Spleen (tissue), 7 donors: ENCODE measurements at regions not wholly inside any gene's neighbourhood (a gene's known extent, or its start where the extent isn't known, plus 50 kb on each side); places are given as distances from the start of the nearest gene placed in this dataset.

Experiments
- CTCF ChIP-seq, 11 experiments: fragments of 200-600 bp in 7 of 11; fragments of 450-650 bp in 4 of 11; sonication (generic) in 4 of 11; IDR thresholded peaks in 8 of 11; conservative IDR thresholded peaks in 3 of 11; 1 replicate in 7 of 11; 2 replicates in 4 of 11; pipeline versions ENCODE4 v1.4.0 to v1.8.0; 2016 to 2021; ENCODE audit warnings: antibody characterized with exemption in 11 of 11, inconsistent platforms in 4 of 11, mild to moderate bottlenecking in 1 of 11
- POLR2A ChIP-seq, 3 donors: fragments of 450-650 bp; IDR thresholded peaks; one replicate each; pipeline ENCODE4 v1.5.1; 2017; ENCODE audit warnings: antibody characterized with exemption in 3 of 3, mild to moderate bottlenecking in 1 of 3
- POLR2AphosphoS5 ChIP-seq, 3 donors: sonication (generic); formaldehyde crosslinking; IDR thresholded peaks; one replicate each; pipeline ENCODE4 v1.5.1; 2017; ENCODE audit warnings: antibody characterized with exemption in 3 of 3
- donor health status: DM: no; HTN: no; CAD: no; lungs with moderate emphysema.
- donor health status: DM: no; HTN: no; CAD: no.
- donor health status: DM: no; HTN: no; CAD: no.

DNA sequence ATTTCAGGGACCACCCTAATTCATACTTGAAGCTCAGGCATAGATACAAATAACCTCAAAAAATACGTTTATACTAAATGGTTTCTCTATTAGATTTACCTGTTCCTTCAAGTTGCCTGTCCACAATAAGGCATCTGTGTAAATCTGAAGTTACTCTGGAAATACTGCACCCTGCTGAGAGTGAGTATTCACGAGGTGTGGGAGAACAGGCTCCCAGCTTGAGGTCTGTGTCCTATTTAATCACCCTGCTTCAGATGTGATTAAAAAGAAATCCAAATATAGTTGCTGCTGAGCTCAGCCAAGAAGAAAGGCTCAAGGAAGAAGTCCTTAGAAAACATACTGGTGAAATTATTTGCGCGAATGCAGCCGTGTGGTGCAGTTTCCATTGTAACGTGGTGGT, 136.8 kb downstream of the KLF6 start:
- TF ChIP-seq CTCF (IDR thresholded peaks at IDR 0.05 in 8 of 11, conservative IDR thresholded peaks at IDR 0.05 in 3 of 11) = no peak
- TF ChIP-seq POLR2A (IDR thresholded peaks at IDR 0.05) = no peak
- TF ChIP-seq POLR2AphosphoS5 (IDR thresholded peaks at IDR 0.05) = no peak
